EH (cell line): ENCODE measurements at regions not wholly inside any gene's neighbourhood (a gene's known extent, or its start where the extent isn't known, plus 50 kb on each side); places are given as distances from the start of the nearest gene placed in this dataset.
A peak's percentile ranks its signal among the peaks of the same experiment; 100 is the strongest.

Source experiments
- DNase-seq: peaks from one replicate; pipeline ENCODE4 v3.0.0-alpha.2; 2015; ENCODE audit warnings: low read depth

GRCh38 chr6:2502998-2503674, 247.6 kb downstream of the MYLK4 start:
- no peak for DNase-seq

- DNase-seq: peak; percentile 13
These were observed 248.4 kb downstream of the MYLK4 start for GRCh38 chr6:2502096-2502997.

- peak; percentile 11 for DNase-seq
These were observed 252.6 kb downstream of the MYLK4 start for GRCh38 chr6:2497922-2498623.

GRCh38 chr6:2496291-2496690, 250.9 kb upstream of the GMDS start:
- DNase-seq: no peak

- DNase-seq: no peak
These were observed 247.5 kb upstream of the GMDS start for GRCh38 chr6:2492686-2493523.

GRCh38 chr6:2491137-2491536, 245.7 kb upstream of the GMDS start:
- no peak for DNase-seq

GRCh38 chr6:2488578-2488977, 243.2 kb upstream of the GMDS start:
- DNase-seq: no peak

- no peak for DNase-seq
These were observed 239.7 kb upstream of the GMDS start for GRCh38 chr6:2485116-2485515.

- DNase-seq: no peak
These were observed 237.4 kb upstream of the GMDS start for GRCh38 chr6:2482773-2483172.

GRCh38 chr6:2481307-2481706, 235.9 kb upstream of the GMDS start:
- DNase-seq: no peak

- DNase-seq: no peak
These were observed 235.0 kb upstream of the GMDS start for GRCh38 chr6:2480267-2480966.

- DNase-seq: peak; percentile 83
These were observed 232.8 kb upstream of the GMDS start for GRCh38 chr6:2478200-2478599.

- DNase-seq: peak; percentile 30
These were observed 232.3 kb upstream of the GMDS start for GRCh38 chr6:2477666-2478065.

GRCh38 chr6:2477250-2477649, 231.8 kb upstream of the GMDS start:
- DNase-seq: peak; percentile 16

GRCh38 chr6:2476376-2476775, 231.0 kb upstream of the GMDS start:
- peak; percentile 39 for DNase-seq

- DNase-seq: no peak
These were observed 226.1 kb upstream of the GMDS start for GRCh38 chr6:2471472-2471871.

GRCh38 chr6:2469428-2469827, 224.0 kb upstream of the GMDS start:
- DNase-seq: no peak

- DNase-seq: peak; percentile 15
These were observed 223.2 kb upstream of the GMDS start for GRCh38 chr6:2468601-2468955.

- DNase-seq: no peak
These were observed 222.7 kb upstream of the GMDS start for GRCh38 chr6:2467929-2468600.

GRCh38 chr6:2465336-2465735, 219.9 kb upstream of the GMDS start:
- no peak for DNase-seq

- no peak for DNase-seq
These were observed 219.2 kb upstream of the GMDS start for GRCh38 chr6:2464641-2465040.
